HG03196 (cell line): ENCODE measurements at regions not wholly inside any gene's neighbourhood (a gene's known extent, or its start where the extent isn't known, plus 50 kb on each side); places are given as distances from the start of the nearest gene placed in this dataset.
"Not testable (repeated sequence)": the region's sequence is repeated elsewhere in the genome, so short reads cannot be mapped to it uniquely, and the experiment has no call there.

Experiments used
- ATAC-seq: cut with Tn5 transposase; IDR thresholded peaks from one replicate; pipeline ENCODE4 v1.9.1; 2021; ENCODE audit not compliant: unreplicated experiment

DNA sequence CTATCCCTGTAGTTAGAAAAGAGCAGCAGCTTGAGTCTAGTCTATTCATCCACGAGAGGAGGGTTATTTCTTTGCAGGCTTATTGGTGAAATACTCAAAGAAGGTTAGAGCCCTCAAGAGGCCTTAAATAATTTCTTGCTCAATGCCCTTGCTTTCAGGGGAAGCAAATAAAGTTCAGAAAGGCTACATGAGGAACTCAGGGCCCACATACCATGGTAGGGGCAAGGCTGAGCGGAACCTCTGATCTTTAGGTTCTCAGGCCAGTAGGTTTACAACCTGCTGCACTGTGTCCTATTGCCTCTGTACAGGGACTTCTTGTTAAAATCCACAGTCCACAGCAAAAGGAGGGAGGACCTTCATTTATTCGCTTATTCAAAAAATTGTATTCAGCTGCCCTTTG lies 101.7 kb downstream of the ADAMTS15 start:
- no peak for ATAC-seq

DNA sequence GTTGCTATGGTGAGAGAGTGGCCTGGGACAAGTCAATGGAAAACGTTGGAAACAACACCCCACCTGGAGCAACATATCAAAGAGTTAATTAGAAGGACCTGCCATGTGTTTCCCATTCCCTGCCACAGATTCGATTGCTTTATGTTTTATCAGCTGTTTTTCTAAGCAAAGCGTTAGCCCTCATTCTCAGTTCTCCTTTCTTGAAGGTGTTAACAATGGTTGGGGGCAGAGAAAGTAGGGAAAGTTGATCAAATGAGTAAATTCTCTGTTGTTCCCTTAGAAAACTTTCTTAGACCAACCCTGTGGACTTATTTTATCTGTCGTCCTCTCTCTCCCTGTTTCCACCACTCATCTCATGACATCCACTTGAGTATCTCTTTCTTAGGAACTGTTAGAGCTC lies 102.5 kb downstream of the ADAMTS15 start:
- no peak for ATAC-seq

DNA sequence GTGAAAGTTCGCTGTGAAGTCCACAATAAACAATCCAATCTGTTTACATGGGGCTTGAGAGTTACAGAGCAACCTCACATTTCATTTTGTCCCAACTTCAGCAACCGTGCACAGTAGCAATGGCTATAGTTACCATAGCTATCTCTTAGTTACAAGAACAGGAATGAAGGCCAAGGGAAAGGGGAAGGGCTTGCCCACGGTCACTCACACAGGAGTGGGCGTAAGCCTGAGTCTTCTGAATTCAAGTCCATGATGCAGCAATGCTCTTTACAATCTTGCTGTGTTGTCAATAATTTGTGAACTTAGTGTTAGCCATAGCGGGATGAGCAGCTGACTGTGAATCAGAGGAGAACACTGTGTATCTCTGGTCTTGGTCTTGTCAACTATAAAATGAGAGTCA lies 102.9 kb downstream of the ADAMTS15 start:
- no peak for ATAC-seq

DNA sequence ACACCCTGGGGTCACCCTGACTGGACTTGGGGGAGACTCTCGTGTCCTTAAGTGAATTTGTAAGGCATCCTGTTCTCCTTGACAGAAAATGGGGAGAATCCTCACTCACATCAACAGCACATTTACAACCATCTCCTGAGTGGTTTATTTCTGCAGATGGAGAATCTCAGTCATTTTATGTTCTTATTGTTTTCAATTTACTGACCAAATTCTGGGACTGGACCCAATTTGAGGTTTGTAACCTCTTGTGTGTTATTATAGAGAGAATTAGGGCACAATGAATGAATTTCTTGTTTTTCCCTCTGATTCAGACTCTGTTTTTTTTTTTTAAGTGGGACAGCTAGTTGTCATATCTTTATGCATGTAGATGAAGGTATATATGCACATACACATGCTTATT lies 104.9 kb downstream of the ADAMTS15 start:
- ATAC-seq: no peak

DNA sequence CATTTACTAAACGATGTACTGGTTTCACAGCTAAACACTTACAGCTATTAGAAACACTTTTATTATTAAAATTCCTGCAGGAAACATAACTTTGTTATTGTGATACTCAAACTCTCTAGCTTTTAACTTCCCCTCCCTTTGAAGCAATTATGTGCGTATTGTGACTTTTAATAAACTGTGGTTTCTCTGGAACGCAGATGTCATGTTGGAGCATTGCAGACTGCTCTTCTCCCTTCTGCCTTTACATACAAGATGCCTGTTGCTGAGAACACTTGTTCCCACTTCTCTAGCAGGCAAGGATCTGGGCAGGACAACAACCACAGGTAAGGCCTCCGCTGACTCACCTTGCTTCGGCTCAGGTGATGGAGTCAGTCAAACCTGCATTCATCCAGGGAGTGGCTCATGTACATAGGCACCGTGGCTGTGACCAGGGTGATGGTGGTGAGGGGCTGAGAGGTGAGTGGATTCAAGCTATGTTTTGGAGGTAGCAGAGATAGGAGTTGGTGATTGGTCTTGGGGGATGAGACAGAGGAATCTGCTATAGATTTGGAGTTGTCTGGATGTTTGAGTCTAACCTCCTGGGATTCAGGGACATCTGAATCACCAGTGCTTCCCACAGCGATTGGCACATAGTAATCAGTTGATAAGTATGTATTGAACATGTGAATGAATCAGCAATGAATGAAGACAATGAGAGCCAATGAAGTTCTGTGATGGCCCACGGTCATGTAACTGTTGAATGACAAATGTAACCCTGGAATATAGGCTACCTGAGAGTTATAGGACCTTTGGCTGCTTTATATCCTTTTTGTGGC lies 106.0 kb downstream of the ADAMTS15 start:
- ATAC-seq: no peak

DNA sequence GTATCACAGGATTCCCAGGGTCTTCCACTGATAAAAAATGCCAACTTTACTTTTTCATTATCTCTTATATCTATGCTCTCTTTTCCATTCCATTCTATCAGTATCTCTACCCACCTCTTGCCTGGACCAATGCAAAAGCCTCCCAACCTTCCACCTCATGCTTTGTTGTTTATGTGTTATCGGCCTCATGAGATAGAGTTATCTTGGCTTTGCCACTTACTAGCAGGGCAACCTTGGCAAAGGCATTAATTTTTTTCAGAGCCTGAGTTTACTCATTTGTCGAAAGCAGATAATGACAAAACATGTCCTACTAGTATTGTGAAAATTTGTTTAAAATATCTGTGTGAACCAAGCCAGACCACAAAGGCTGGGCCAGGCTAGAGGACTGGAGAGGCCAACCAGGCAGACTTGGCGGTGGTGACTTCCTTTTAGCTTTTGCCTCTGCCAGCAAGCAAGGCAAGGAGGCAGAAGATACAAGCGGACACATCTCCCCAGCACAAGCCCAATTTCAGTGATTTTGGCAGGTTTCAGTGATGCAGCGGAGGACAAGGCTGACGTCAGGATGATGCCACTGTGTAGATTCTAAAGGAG lies 106.9 kb downstream of the ADAMTS15 start:
- no peak for ATAC-seq

DNA sequence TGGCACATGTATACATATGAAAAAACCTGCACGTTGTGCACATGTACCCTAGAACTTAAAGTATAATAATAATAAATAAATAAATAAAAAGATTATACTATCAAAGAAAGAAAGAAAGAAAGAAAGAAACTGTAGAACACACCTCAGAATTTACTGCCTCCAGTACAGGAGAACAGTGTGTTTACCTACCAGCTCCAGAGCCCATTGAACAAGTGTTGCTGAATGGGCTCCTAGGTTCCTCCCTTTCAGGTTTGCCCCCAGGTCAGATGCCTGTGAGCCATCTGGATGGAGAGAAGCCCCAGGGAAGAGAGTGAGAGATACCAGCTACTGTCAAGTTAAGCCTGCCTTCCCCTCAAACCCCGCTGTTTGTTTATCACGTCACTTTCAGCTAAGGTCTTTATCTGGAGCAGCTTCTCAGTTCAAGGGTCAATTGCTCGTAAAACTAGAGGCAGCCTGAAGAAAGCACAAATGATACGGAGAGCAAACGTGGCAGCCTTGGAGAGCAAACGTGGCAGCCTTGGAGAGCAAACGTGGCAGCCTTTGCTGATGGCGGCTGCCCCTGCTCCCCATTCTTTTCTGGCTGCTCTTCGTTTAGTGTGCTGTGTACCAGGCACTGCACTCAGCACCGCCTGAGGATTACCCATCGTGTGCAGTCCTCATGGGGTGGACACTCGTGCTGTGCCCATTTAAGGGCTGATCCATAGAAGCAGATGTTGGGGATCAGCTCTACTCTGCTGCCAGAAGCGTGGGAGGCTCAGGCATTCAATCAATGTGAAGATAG lies 111.7 kb downstream of the ADAMTS15 start:
- ATAC-seq: no peak

DNA sequence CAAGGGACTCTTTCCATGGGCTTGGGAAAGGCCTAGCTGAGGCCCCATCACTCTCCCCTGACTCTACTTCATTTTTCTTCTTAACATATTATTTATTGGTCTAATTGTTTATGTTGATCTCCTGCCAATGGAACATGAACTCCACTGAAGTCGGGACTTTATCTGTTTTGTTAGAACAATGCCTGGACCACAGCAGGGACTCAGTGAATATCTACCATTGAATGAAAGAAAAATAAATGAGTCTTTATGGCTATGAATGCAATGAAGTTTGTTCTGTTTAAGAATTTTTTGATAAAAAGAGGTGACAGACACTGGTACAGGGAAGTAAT lies 112.3 kb downstream of the ADAMTS15 start:
- ATAC-seq: no peak

DNA sequence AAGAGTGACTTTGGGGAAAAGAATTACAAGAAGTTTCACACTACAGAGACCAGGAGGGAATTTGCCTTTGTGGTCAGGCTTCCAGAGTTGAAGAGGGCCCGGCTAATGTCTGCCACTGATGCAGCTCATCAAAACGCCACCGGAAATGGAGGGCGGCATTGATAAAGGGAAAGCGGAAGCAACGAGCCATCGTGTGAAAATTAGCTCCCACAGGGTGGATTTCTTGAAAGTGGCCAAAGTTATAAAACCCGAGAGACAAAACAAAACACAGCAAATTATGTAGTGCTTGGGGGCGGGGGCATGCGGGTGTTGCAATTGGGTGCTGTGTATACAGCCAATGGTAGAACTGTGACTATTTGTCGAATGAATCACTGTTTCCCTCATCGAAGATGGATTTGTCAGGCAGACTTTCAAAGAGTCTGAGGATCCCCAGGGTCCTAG lies 113.0 kb downstream of the ADAMTS15 start:
- no peak for ATAC-seq

DNA sequence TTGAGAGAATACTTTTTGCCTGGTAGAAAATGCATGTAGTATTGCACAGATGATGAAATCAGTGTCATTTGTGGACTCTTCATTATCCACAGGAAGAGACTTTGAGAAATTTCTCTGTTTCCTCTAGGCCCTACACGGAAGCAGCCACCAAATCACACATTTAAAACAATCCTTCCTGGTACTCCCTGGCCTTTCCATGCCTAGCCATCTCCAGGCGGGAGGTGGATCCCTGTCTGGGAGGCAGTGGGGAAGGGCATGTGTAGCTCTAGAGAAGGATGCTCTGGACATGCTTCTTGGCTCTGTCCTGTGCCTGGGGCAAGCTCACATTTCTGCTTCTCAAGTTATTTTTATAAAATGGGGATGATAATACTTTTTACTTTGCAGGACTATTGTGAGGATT lies 114.1 kb downstream of the ADAMTS15 start:
- no peak for ATAC-seq

DNA sequence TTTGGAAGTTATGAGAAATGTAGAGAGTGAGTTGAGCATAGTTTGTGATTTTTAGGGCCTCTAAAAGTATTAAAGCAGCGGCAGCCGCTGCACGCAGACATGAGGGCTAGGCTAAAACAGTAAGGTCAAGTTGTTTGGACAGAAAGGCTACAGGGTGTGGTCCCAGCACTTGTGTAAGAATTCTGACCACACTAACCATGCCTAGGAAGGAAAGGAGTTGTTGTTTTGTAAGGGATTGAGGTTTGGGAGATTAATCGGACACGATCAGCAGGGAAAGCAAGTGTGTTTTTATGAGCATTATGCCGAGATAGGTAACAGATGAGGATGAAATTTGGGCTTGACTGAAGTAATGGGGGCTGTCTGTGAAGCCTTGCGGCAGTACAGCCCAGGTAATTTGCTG lies 117.9 kb downstream of the ADAMTS15 start:
- ATAC-seq: not testable (repeated sequence)

DNA sequence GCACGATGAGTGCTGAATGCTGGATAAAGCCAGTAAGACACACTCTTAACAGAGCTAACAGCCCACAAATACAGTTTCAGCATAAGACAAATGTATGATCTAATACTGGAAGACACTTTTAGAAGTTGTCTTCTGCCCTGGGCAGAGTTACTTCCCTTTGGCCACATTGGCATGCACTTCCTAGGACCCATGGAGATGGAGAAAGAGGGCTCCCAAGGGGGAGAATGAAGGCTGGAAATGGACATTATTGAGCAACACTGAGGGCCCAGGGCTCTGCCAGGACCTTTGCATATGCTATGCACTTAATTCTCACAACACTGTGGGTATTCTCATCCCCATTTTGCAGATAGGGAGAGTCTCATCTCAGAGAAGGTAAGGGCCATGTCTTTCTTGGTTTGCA lies 123.1 kb downstream of the ADAMTS15 start:
- no peak for ATAC-seq

DNA sequence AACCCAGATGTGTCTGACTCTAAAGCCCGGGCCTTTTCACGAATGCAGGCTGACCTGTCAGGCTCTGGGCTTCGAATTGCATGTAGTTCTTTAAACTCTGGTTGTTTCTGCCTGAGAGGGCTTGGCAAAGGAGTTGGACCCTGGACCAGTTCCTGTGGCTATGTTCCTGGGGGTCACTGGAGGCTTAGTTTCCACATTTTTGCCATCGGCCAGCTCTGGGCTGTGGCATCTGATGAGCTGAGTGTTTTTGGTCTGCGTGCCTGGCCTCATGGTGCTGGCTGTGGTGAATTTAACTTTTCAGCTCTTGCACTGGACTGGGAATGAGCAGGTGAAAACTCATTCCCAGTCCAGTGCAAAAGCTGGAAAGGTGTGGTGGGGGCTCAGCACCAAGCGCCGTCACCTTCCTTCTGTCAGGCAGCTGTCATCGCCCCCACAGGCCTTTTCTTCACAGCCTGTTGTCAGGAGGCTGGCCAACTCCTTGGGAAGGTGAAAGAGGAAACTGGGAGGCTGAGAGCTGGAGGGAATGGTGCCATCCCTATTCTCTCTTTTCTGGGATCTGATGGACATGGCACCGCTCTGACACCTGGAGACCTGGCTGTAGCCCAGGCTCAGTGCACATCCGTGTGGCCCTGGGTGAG lies 123.6 kb downstream of the ADAMTS15 start:
- no peak for ATAC-seq

DNA sequence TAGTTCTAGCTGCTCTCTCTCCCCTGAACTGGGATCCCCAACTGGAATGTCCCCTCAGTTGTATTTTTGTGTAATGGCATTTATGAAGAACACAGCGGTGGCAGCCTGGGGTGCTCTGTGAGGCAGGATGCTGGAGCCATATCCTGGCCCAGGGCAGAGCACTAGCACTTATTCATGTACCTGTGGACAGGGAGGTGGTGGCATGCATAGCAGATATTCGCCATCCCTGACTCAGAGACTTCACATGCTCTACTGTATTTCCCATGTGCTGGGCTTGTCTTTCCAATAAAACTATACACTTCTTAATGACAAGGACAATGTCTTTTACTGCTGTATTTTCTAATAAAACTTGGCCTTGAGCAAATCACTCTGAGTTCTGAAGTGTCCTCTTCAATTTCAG lies 125.3 kb downstream of the ADAMTS15 start:
- ATAC-seq: no peak

DNA sequence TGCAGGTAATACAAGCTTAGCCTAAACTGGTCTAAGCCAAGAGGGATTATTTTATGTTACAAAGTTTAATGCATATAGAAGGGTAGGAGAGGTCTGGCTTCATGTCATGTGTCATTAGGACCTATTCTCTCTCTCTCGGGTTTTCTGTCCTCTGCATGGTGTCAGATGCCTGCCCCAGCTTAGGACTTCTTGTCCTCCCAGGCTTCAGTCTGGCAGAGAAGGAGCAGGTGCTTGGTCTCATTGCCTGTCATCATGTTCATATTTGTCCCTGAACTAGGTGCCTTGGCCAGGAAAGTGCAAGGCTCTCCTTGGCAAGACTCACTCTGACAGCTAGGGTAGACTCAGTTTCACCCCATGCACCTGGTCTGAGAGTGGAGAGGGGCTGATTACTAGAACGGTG lies 126.3 kb downstream of the ADAMTS15 start:
- ATAC-seq: no peak

DNA sequence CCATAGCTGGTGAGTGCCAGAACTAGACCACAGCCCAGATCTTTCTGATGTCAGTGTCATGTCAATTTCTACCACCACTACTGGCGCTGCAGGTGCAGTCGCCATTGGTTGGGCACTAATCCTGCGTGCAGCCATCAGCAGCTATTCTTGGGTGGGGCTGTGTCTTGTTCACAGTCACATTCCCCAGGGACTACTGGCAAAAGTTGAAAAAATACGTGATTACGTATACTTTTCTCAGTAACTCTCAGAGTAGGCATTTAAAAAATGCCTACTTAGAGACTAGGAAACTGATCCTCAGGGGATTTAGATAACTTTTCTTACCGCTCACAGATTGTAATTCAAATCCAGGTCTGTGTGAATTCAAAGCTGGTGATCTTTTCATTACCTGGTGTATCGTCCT lies 127.7 kb downstream of the ADAMTS15 start:
- ATAC-seq: no peak

DNA sequence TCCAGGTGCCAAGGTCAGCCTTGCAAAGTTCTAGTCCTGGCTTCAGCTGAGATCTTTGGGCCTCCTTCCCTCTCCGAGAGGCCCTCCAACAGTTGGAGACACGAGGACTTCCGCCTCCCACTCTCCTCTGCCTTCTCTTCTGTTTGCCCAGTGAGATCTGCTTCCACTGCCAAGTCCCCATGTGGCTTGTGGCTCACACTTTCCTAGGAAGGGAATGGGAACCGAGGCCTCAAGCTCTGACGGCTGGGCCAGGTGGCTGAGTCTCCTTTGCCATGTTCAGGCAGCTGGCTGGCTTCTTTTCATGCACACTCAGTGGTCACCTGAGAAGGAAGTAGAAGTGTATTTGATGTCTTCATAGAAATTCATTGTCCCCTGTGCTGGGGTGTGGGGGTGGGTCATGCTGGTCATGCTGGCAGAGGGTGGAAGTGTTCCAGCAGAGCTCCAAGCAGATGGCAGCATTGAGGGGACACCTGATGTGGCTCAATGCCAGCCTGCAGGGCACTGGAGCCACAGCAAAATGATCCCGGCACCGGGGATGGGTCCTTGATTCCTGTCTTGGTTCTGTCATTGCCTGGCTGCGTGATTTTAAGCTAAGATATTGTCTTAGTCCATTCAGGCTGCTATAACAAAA lies 130.4 kb downstream of the ADAMTS15 start:
- ATAC-seq: no peak

DNA sequence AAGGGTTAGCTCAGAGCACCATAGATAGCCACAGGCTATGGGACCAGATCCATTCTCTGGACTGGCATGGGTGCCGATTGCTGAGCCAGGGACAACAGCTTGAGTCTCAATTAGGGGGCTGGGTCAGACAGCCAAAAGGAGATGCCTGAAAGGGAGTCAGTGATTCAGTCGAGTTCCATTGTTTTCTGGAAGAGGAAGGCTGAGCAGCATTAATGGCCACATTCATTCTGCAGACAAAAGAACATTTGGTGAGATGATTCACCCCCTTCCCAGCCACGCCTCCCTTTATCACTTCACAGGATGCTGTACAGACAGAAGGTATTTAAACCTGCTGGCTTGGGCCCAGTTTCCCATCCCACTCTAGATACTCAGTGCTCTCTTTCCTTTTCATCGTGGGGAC lies 131.9 kb downstream of the ADAMTS15 start:
- no peak for ATAC-seq

DNA sequence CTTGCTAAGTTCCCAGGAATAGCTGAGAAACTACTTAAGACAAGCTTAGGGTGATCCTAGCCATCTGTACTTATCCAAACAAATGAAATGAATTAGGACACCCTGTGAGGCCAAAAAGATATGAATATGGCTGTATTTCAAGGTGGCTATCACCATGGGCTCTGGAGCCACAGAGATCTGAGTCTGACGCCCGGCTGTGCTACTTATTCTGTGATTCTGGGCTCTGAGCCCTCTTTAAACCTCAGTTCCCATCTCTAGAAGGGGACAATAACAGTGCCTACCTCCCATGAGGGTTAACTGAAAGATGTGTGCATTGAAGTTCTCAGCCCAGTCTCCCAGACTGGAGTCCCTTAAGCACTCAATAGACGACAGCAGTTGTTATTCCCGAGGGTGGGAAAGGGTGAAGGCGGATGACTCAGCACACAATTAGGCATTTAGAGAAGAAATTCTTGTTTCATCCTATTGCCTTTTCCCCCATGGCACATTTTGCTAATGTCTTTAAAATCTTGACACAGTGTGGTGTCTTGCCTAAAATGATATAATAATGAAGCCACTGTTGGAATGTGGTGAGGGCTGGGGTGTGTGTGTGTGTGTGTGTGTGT lies 132.5 kb downstream of the ADAMTS15 start:
- ATAC-seq: no peak

DNA sequence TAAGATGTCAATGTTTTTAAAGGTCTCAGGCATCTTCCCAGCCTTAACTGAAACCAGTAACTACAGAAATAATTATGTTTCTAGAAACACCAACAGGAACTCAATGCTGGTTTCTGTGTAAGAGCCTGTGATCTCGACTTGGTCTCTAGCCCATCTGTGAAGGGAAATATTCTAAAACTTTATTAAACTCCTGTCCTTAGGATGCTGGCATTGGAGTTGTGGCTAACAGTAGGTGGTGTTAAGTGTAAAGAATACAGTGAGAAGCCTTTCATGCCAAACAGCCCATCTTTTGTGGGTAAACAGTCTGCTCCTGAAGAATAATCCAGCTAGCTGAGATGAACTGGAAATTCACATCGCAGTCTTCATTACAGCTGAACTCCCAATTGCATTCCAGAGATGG lies 133.2 kb downstream of the ADAMTS15 start:
- no peak for ATAC-seq

DNA sequence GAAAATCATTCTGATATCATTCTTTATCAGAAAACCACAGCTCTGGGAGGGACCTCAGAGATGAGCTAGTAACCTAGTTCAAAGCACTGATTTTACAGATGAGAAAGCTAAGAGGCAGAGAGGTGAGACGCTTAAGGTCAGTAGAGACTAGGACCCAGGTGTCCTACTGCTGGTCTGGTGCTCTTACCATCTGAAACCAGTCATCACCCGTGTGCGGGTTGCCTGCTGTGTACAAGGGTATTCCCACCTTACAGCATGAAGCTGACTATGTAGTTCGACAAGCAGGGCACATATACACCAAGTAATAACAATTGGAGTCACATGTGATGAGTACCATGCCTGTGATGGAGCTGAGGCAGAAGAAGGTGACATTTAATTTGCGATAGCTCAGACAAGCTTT lies 133.7 kb downstream of the ADAMTS15 start:
- no peak for ATAC-seq
